Occipital lobe (tissue), 1 donor: ENCODE measurements at regions not wholly inside any gene's neighbourhood (a gene's known extent, or its start where the extent isn't known, plus 50 kb on each side); places are given as distances from the start of the nearest gene placed in this dataset.
"Not testable (repeated sequence)": the region's sequence is repeated elsewhere in the genome, so short reads cannot be mapped to it uniquely, and the experiment has no call there.

Source experiments
- DNase-seq: peaks from one replicate; lab custom pipeline; 2025; lab: John Stamatoyannopoulos, UW

DNA sequence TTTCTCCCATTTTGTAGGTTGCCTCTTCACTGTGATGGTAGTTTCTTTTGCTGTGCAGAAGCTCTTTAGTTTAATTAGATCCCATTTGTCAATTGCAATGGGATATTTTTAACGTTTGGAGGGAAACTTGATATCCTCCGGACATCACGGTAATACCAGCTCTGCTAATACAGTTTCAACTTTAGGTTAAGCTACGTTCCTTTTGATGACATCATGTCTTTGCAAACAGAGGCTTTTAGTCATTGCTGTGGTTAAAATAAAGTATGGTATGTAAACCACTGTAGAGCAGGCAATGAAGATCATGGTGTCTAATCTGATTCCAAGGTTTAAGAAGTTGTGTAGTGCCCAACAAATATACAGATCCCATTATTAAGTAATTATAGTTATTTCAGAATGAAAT is 168.0 kb upstream of the CHD6 start:
- no peak for DNase-seq

DNA sequence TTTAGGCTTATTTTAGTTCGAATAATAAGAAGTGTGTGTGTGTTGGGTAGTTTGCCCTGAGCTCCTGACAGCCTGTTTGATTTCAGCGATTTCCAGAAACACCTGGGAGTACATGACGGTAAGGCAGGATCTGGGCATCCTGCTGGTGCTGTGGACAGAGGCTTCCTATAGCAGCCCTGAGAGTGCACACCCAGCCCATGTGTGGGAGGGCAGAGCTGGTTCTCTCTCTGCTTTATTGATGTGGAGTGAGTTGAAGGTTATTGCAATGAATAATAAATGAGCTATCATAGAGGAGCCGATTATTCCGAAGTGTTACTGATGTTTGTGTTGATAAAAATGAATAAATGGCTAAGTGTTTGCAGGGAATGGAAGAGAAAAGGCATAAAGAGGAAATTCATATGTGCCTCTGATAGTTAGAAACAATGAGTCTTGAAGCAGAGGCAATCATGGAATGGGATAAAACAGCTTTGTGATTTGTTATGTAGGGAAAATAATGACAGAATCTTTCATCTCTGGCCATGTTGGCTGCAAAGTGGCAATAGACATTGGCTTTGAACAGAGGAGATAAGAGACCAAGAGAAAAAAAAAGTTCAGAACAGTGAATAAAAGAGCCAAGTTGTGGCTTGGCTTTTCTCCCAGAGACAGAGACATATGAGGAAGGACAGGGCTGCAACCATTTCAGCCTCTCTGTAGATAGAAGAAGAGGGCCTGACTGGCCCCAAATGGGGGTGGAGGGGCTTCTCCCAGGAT is 166.2 kb upstream of the CHD6 start:
- no peak for DNase-seq

DNA sequence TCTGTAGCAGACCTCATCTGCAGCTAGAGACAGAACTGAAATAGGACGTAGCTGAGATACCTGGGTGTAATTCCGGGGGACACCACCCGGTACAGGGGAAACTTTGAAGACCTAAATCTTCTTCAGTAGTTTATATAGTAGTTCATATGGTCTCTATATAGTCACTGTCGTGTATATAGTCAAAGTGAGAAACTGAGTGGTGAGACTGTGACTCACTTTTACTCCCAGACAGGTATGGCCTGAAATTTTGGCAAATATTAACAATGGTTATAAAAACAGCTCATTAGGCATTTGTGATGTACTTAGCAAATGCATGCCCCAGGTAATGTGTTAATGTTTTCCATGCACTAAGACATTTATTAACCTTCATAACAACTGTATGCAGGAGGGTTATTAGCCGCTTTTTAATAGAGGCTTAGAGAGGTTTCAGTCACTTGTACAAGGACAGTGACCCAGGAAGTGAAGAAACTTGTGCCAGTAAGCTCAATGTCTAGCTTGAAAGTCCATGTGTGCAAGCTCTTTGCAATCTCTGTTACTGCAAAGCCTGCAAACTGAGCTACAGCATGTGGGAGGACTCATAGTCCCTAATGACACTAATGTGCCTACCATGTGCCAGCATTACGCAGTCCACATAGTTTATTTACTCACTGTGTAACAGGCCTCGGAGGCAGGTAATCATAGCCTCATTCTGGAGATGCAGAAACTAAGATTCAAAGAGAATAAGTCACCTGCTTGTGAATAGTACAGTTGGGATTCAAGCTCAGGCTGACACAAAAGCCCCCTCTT is 165.4 kb upstream of the CHD6 start:
- no peak for DNase-seq

DNA sequence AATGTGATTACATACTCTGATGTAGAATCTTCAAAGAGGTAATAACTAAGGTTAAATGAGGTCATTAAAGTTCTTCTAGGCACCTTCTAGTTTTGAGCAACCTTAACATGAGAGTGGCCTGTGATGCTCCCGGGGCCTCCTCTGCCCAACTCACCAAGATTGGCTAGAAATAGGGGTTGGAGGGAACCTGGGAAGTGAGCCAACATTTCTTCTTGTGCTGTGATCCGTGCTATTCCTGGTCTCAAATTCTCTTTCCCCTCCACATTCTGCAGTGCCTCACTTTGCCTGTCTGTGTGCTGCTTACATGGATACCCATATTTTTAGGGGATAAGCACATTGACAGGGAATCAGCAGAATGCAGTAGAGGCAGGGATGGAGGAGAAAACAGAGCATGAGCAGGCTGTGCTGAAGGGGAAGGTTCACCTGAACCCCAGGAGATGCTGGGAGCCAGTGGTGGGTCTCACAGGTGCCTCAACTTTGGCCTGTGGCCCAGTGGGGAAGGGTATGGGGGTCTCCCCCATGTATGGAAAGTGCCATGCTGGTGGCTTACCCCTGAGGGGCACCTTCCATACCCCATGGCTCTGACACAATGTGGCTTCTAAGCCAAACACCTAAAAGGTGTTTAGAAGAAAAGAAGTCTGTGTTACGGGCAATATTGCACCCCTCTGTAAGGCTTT is 164.7 kb upstream of the CHD6 start:
- DNase-seq, result no peak

DNA sequence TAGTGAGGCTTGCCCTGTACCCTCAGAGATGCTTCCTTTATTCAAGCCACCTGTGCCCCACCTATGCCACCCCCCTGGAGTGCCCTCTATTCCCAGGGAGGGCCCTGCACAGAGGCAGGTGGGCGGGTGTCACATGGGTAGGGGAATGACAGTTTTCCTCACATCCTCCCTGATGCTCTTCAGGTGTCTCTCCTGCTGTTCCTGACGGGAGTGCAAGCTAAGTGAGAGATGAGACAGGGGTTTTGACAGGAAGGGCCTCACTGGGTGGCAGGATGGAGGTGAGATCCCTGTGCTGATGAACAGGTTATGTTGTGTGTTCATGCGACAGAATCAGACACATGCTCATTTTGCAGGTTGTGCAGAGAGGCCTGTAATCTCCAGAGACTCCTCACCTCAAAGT is 164.1 kb upstream of the CHD6 start:
- no peak for DNase-seq

DNA sequence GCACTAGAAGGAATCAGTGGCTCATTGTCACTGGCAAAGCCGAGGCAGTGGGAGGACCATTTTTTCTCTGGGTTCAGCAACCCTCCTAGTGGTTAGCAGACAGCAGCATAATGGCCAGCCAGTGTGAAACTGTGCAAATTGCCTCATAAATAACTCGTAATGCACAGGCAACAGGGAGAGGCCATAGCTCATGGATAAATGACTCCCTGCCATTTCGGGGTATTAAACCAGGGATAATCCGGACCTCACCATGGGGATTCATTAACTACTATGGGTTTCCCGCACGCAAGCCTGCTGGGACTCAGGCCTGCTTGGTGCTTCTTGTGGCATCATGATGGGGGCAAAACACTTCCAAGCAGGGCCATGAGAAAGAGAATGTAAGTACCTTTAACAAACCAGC is 158.2 kb upstream of the CHD6 start:
- DNase-seq, result no peak

DNA sequence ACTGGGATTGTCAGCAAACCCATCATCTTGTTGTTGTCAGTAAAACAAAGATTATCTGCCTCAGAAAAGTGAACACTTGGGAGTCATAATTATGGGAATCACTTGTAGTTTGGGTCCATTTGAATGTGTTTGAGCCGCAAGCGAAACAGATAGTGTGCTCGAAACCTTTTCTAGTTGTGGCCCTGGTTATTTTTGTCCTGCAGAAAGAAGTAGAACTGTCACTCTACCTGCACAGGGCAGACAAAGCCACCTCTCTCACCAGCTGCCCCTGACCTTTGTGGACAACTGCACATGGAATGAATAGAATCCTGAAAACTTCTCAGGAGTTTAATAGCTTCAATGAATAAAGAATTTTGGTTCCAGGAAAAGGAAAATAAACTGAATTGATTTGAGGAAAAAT is 156.1 kb upstream of the CHD6 start:
- DNase-seq, result no peak

DNA sequence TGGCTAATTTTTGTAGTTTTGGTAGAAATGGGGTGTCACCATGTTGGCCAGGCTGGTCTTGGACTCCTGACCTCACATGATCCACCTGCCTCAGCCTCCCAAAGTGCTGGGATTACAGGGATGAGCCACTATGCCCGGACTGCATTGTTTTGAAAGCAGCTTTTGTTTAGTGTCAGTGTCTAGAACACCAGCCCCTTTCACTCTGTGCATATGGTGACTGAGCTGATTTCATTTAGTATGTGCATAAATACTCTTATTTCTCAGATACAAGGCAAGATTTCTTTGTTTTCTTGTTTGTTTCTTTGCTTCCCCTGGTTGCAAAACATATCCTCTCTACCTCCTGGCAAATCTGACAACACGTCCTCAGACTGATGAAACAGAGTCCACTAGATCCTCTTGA is 152.8 kb upstream of the CHD6 start:
- no peak for DNase-seq

DNA sequence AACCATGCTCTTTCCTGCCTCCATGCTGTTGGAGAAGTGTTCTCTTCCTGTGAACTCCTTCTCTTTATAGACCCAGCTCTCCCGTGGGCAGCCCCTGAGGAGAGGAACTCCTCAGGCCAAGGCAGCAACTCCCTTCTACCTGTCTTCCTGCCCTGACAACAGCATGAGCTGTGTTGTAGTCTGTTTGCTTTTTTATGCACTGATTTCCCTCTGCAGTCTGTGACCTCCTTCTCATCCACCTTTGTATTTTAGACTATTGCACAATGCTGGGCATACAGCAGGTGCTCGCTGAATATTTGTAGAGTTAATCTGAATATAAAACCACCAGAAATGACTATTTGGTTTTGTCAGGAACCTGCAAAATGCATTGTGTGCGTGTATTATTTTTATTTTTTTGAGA is 152.2 kb upstream of the CHD6 start:
- no peak for DNase-seq

DNA sequence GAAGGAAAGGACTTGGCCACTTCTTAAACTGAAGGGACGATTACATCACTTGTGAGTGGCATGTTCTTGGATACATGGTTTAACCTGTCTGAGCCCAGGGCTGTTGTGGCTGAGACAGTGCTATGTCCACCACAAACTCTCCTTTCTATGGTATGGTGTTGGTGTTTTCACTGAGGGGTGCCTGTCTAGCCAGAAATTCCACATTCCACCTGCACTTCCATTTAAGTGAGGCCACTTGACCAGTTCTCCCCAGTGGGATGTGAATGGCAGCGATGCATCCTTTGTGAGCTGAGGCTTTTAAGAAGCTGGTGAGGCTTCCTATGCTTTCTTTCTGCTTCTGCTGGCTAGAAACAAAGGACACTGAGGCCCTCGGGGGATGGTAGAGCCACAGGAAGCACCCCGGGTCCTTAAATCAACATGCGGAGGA is 151.4 kb upstream of the CHD6 start:
- DNase-seq, result no peak

DNA sequence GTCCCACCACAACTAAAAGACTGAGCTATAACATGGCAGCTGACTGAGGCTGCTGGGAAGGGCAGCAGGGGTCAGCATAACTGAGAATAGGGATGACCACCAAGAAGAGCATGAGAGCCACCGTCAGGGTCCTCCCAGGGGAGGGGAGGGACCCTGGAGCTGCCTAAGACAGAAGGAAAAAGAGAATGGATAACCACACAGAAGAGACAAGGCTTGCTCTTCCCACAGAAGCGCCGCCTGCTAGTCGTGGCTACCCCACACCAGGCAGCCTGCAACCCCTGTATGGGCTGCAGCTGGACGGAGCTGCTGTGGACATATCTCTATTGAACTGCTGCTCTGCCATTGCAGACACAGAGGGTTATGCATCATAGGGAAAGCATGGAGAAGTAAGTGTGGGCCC is 132.0 kb upstream of the CHD6 start:
- no peak for DNase-seq

DNA sequence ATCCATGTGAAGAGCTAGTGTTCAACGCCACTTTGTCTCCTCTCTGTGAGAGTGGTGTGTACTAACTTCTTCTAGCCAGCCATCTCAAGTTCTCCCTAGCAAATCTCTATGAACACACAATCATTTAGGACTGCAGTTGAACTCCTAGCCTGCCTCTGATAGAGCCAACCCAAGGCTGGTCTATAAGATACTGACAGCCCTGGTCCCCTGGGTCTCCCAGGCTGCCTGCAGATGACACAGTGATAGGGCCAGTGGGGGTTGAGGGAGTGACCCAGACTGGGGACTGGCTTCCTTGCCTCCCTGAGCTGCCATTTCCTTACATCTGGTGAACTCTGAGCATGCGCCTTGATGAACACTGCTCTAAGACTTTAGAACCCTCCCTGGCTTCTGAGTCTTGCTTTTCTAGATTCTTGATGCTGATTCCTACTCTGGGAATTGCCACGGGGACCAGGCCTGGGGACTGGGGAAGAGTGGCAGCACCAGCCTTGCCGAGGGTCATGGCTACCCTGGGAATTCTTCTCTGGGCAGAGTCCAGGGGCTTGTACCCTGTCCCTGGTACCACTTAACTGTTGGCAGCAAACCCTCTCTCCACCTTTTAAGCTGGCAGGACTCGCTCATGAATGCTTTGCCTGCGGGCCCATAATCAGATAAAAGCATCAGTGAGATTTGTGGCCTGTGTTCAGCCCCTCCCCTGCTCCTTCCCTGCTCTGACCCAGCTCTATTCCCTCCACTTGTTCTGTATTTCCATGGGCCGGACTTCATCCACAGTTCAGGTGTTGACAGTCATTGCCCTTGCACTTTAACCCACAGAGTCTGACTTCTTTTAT is 130.8 kb upstream of the CHD6 start:
- DNase-seq, result no peak

DNA sequence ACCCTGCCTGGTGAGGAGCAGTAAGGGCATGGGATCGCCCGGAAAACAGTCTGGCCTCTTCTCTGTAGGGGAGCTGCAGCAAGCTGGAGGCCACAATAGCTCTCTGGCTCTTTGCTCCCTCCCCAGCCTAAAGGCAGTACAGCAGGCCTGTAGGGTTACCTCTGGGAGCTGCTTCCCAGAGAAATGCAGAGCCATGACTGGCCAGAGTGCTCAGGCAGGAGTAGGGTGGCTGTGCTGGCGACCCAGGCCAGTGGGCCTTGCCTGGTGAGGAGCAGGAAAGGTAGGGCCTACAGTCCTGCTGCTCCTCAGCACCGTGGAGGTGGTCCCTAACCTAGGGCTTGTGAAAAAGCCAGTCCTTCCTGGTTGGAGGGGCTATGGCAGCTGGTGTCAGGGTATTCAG is 129.9 kb upstream of the CHD6 start:
- no peak for DNase-seq

DNA sequence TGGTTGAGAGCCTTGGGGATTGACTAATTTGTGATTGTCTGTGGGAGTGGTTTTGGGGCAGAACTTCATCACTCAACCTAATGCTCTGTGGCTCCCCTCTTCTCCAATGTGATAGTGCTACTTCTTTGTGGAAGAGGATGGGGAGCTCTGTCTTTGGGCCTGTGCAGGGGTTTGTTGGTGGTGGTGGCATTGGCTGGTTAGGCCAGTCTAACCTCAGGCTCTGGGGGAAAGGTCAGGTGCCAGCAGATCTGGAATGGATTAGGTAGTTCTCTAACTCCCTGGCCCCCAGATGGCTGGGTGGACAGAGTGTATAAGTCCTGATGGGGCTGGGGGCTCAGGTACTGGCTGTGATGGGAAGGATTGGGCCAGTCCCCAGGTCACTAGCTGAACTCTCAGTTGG is 129.0 kb upstream of the CHD6 start:
- no peak for DNase-seq

DNA sequence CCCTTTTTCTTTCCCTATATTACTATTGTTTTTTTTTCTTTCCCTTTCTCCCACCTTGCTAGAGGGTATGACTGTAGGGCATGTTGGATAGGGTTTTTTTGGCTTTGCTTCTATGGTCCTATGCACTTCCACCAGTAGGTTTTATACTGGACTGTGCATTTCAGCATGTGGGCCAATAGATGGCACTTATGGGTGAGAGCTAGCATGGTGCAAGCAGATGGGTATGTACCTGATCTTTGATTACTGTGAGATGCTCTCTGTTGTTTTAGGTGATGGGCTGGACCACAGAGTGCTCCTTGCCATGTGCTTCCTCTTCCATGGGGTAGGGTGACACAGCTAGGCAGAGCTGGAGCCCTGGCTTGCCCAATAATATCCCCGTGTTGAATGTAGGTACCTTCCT is 128.5 kb upstream of the CHD6 start:
- no peak for DNase-seq

DNA sequence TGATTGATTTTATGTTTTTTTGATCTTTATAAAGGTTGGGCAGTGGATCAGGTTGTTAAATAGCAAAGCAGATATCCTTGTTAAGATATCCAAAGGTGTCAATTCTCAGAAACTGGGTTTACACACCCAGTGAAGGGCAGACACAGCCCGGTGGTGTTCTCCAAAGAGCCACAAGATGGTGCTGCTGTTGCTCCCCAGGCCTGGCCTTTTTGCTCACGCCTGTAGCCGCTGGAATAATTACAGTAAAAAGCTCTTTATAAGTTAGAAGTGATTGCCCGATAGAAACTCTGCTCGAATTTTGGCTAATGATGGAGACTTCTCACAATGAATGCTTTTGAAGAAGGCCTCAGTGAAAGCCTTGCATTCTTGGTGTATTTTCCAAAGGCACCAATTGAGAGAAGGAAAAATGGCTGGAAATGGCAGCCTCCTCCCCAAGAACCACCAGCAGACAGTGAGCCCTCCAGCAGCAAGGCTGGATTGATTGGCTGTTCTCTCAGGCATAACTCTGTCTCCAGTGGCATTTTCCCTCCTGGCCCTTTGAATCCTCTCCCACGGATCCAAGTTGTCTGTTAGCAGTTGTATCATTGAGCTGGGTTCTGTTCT is 120.5 kb upstream of the CHD6 start:
- peak; percentile 5 for DNase-seq

DNA sequence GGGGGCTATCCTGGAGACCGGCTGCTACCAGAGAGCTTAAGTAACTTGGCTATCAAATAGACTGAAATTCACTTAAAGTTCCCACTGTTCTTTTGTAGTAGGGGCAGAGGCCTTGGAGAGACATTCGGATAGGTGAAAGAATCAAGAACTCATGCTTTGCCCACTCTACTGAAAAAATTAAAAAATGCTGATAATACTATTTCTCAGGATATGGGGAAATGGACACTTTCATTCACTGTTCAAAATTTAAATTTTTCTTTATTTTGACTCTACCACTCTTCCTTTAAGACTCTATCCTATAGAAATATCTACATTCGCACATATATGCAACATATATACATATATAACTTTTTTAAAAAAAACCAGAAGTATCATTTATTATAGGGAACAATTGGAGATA is 117.8 kb upstream of the CHD6 start:
- no peak for DNase-seq

DNA sequence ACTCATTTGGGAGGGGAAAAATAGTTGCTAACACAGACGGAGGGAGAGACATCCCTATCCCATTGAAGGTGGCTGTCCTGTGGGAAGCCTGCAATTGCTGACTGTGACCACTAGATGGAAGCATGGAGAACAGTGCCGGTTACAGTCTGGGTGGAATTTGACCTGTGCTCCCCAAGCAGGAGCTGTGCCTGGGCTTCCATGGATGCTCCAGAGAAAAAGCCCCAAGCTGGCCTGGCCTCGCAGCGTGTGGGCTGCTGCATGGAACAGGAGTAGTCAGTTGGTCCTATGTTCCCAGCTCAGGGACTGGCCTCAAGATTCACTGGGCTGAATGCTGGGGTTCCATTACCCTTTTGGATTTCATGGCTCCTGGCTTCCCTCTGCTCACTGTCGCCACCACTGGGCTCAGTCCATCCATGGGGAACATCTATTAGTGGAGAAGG is 116.3 kb upstream of the CHD6 start:
- DNase-seq, result no peak

DNA sequence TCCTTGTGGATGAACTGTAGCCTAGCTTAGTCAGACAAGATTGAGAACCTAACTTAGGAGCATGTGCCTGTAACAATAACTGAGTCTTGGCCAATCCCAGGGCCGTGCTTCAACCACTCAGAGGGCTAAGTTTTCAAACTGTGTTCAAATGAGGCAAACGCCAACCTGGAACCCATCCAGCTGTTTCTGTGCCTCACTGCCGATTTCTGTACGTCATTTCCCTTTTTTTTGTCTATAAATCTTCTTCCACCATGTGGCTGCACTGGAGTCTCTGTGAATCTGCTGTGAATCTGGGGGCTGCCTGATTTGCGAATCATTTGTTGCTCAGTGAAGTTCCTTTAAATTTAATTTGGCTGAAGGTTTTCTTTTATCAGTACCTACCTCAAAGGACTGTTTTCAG is 115.0 kb upstream of the CHD6 start:
- no peak for DNase-seq

DNA sequence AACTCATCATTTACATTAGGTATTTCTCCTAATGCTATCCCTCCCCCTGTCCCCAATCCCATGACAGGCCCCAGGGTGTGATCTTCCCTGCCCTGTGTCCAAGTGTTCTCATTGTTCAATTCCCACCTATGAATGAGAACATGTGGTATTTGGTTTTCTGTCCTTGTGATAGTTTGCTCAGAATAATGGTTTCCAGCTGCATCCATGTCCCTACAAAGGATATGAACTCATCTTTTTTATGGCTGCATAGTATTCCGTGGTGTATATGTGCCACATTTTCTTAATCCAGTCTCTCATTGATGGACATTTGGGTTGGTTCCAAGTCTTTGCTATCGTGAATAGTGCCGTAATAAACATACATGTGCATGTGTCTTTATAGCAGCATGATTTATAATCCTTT is 113.0 kb upstream of the CHD6 start:
- not testable (repeated sequence) for DNase-seq

DNA sequence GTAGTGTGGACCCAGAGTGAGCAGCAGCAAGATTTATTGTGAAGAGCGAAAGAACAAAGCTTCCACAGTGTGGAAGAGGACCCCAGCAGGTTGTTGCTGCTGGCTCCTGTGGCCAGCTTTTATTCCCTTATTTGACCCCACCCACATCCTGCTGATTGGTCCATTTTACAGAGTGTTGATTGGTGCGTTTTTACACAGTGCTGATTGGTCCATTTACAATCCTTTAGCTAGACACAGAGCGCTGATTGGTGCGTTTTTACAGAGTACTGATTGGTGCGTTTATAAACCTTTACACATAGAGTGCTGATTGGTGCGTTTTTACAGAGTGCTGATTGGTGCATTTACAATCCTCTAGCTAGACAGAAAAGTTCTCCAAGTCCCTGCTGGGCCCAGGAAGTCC is 109.5 kb upstream of the CHD6 start:
- DNase-seq, result not testable (repeated sequence)
